Right lobe of liver (tissue), 6 donors: ENCODE measurements at regions not wholly inside any gene's neighbourhood (a gene's known extent, or its start where the extent isn't known, plus 50 kb on each side); places are given as distances from the start of the nearest gene placed in this dataset.
A peak's percentile ranks its signal among the peaks of the same experiment; 100 is the strongest.
"Not testable (repeated sequence)": the region's sequence is repeated elsewhere in the genome, so short reads cannot be mapped to it uniquely, and the experiment has no call there.

Experiments used
- ATAC-seq, 4 donors: fragments of 200-7000 bp; cut with Tn5 transposase; one replicate each; pipeline ENCODE4 v1.9.1; 2020; ENCODE audit warnings: mild to moderate bottlenecking in 4 of 4, moderate library complexity in 4 of 4
- DNase-seq, 3 donors: peaks; one replicate each; pipeline ENCODE4 v3.0.0-alpha.2; 2020
- H3K27ac ChIP-seq, 3 donors: fragments of 200-600 bp; one replicate each; pipeline ENCODE4 v1.8.0; 2022
- H3K27me3 ChIP-seq, 2 donors: fragments of 200-600 bp; one replicate each; pipeline ENCODE4 v1.8.0; 2022
- H3K36me3 ChIP-seq, 4 donors: fragments of 200-600 bp; sonication (generic) in 1 of 4; one replicate each; pipeline versions ENCODE4 v1.5.1 to v1.8.0; 2017 to 2022; ENCODE audit warnings: control low read depth in 1 of 4
- H3K4me1 ChIP-seq, 4 donors: fragments of 200-600 bp; sonication (generic) in 1 of 4; one replicate each; pipeline versions ENCODE4 v1.5.1 to v1.8.0; 2017 to 2022; ENCODE audit warnings: control low read depth in 1 of 4
- H3K4me3 ChIP-seq, 3 donors: fragments of 200-600 bp; one replicate each; pipeline ENCODE4 v1.8.0; 2022
- H3K9me3 ChIP-seq, 4 donors: fragments of 200-600 bp; sonication (generic) in 1 of 4; one replicate each; pipeline versions ENCODE4 v1.5.1 to v1.8.0; 2017 to 2022; ENCODE audit warnings: control low read depth in 1 of 4
- POLR2A ChIP-seq: fragments of 450-650 bp; IDR thresholded peaks from one replicate; pipeline ENCODE4 v1.6.1; 2017; ENCODE audit warnings: antibody characterized with exemption, mild to moderate bottlenecking
- WGBS: methylation state at CpG from one replicate; pipeline ENCODE4 v1.1.6; 2018; ENCODE audit warnings: low coverage, low lambda C conversion rate; ENCODE audit not compliant: insufficient coverage; ENCODE audit errors: missing lambda C conversion rate; 5-methylcytosine and 5-hydroxymethylcytosine counted together
- intact Hi-C, 2 donors: fragments of 100-400 bp; cut with DNase I; formaldehyde crosslinking; loops; one replicate each; pipeline versions ENCODE4 v1.11.2 to v1.14.1; 2022
- TF ChIP-seq, protein P1 (sequence below), 4 donors: fragments of 200-600 bp in 3 of 4; fragments of 450-650 bp in 1 of 4; IDR thresholded peaks; one replicate each; pipeline versions ENCODE4 v1.5.1 to v1.8.0; 2016 to 2022; ENCODE audit warnings: antibody characterized with exemption in 4 of 4, mild to moderate bottlenecking in 2 of 4
- donor health status: DM: no; HTN: yes; CAD: no.
- donor health status: DM: no; HTN: no; CAD: no.
- donor health status: DM: no; HTN: no; CAD: no.
- donor health status: DM: no; HTN: yes; CAD: no.
- donor health status: DM: no; HTN: yes; CAD: no.

- Histone ChIP-seq H3K4me3 (no peak overlapping the region), H3K9me3 (no peaks in the 10 kb centered on the region), H3K4me1 (no peaks in the 10 kb centered on the region), H3K36me3 (no peaks in the 10 kb centered on the region), H3K27ac (no peak overlapping the region), H3K27me3 (peaks cover 0 to 5% of the 10 kb centered on the region in 2 donors)
- ATAC-seq (no peak), DNase-seq (no peak)
- no peak for TF ChIP-seq POLR2A
- TF ChIP-seq, protein P1, sequence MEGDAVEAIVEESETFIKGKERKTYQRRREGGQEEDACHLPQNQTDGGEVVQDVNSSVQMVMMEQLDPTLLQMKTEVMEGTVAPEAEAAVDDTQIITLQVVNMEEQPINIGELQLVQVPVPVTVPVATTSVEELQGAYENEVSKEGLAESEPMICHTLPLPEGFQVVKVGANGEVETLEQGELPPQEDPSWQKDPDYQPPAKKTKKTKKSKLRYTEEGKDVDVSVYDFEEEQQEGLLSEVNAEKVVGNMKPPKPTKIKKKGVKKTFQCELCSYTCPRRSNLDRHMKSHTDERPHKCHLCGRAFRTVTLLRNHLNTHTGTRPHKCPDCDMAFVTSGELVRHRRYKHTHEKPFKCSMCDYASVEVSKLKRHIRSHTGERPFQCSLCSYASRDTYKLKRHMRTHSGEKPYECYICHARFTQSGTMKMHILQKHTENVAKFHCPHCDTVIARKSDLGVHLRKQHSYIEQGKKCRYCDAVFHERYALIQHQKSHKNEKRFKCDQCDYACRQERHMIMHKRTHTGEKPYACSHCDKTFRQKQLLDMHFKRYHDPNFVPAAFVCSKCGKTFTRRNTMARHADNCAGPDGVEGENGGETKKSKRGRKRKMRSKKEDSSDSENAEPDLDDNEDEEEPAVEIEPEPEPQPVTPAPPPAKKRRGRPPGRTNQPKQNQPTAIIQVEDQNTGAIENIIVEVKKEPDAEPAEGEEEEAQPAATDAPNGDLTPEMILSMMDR (IDR thresholded peaks at IDR 0.05): no peak
- WGBS: 14% methylated on average over 6 of the region's 6 CpGs
- intact Hi-C loops: no loop called here
These were observed 148.1 kb downstream of the LMLN start for GRCh38 chr3:198107840-198108734.

DNA sequence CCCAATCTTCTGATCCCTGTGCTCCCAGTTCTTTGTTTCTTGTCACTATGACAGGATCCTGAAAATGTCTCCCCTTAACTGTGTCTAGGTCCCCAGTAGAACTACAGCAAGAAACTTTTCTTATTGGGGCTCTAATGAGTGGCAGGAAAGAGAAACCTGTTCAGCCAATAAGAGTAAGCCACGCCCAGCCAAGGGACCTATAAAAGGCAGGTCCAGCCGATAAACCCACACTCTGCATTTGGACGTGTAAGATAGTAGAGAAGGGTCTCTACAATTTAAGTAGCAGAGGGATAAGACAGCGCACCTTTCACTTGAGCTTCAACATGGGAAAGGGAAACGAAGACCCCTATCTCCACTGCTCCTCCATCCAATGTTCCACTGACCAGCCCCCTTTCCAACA, 149.9 kb downstream of the LMLN start:
- ATAC-seq (no peak), DNase-seq (no peak)
- Histone ChIP-seq H3K9me3 (no peaks in the 10 kb centered on the region), H3K27me3 (peaks cover 0 to 11% of the 10 kb centered on the region in 2 donors), H3K36me3 (no peaks in the 10 kb centered on the region), H3K4me3 (no peak overlapping the region), H3K4me1 (no peaks in the 10 kb centered on the region), H3K27ac (no peak overlapping the region)
- intact Hi-C loops: no loop called here
- 40% methylated on average over 4 of the region's 5 CpGs for WGBS
- no peak for TF ChIP-seq POLR2A
- TF ChIP-seq, protein P1 (IDR thresholded peaks at IDR 0.05): no peak

DNA sequence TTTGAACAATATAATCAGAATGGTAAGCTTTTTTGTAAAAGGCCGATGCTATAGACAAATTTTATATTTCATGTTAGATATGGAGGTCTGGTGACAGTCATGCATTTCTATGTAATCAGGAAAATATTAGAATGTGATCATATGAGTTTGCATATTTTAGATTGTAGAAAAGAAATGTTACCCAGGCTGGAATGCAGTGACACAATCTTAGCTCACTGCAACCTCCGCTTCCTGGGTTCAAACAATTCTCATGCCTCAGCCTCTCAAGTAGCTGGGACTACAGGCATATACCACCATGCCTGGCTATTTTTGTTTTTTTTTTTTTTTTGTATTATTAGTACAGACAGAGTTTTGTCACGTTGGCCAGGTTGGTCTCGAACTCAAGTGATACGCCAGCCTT, 152.0 kb downstream of the LMLN start:
- Histone ChIP-seq H3K36me3 (no peaks in the 10 kb centered on the region), H3K4me3 (no peak overlapping the region), H3K9me3 (no peaks in the 10 kb centered on the region), H3K27me3 (peaks cover 0 to 6% of the 10 kb centered on the region in 2 donors), H3K4me1 (no peaks in the 10 kb centered on the region), H3K27ac (no peak overlapping the region)
- TF ChIP-seq, protein P1 (IDR thresholded peaks at IDR 0.05): no peak
- TF ChIP-seq POLR2A: no peak
- WGBS: 91% methylated on average over 4 of the region's 5 CpGs
- intact Hi-C loops: no loop called here
- DNase-seq (no peak), ATAC-seq (no peak)

- no peak for TF ChIP-seq POLR2A
- TF ChIP-seq, protein P1 (IDR thresholded peaks at IDR 0.05): no peak
- DNase-seq: peak in 2 of 3 donors; percentile 51 to 62
- intact Hi-C loops: no loop called here
- no peak overlapping the region for H3K27ac ChIP-seq
- peak; percentile 33 to 78 (median 72) for ATAC-seq
- WGBS: 7% methylated on average over 30 of the region's 59 CpGs
- no peaks in the 10 kb centered on the region for H3K9me3 ChIP-seq
- peak overlapping the region in 2 of 3 donors; percentile 8 to 14 for H3K4me3 ChIP-seq
- no peaks in the 10 kb centered on the region for H3K36me3 ChIP-seq
- H3K27me3 ChIP-seq: peaks cover 0 to 6% of the 10 kb centered on the region in 2 donors
- no peaks in the 10 kb centered on the region for H3K4me1 ChIP-seq
These were observed 153.4 kb downstream of the LMLN start for GRCh38 chr3:198113206-198114053.

DNA sequence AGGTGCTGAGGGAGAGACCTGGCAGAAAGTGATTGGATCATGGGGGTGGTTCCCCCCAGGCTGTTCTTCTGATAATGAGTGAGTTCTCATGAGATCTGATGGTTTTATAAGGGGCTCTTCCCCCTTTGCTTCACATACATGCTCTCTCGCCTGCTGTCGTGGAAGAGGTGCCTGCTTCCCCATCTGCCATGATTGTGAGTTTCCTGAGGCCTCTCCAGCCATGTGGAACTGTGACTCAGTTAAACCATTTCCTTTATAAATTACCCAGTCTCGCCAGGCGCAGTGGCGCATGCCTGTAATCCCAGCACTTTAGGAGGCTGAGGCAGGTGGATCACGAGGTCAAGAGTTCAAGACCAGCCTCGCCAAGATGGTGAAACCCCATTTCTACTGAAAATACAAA, 154.5 kb downstream of the LMLN start:
- H3K27me3 ChIP-seq, ATAC-seq, DNase-seq, intact Hi-C loops, H3K9me3 ChIP-seq, H3K36me3 ChIP-seq, H3K4me3 ChIP-seq, H3K27ac ChIP-seq, H3K4me1 ChIP-seq: not testable (repeated sequence)
- WGBS: 69% methylated on average over 3 of the region's 7 CpGs

GRCh38 chr3:198122184-198122583, 162.2 kb downstream of the LMLN start:
- DNase-seq, ATAC-seq, H3K27me3 ChIP-seq, intact Hi-C loops, H3K9me3 ChIP-seq, H3K4me1 ChIP-seq, H3K27ac ChIP-seq, H3K36me3 ChIP-seq, H3K4me3 ChIP-seq: not testable (repeated sequence)
- WGBS: no CpG with 5 or more reads among the region's 8 CpGs
